Thoracic aorta (tissue), 2 donors: ENCODE measurements at regions not wholly inside any gene's neighbourhood (a gene's known extent, or its start where the extent isn't known, plus 50 kb on each side); places are given as distances from the start of the nearest gene placed in this dataset.

Source experiments
- ATAC-seq: fragments of 150-250 bp; one replicate; pipeline ENCODE4 v1.8.0; 2017; ENCODE audit warnings: low read depth; ENCODE audit not compliant: insufficient number of reproducible peaks, low FRiP score
- DNase-seq: peaks from one replicate; pipeline ENCODE4 v3.0.0-alpha.2; 2020; ENCODE audit warnings: low spot score
- H3K27ac ChIP-seq, 2 donors: fragments of 200-600 bp; sonication (generic); 1 replicate in 1 of 2; 2 replicates in 1 of 2; pipeline ENCODE4 v1.5.1; 2016; ENCODE audit warnings: mild to moderate bottlenecking in 2 of 2, moderate library complexity in 2 of 2
- H3K27me3 ChIP-seq: fragments of 200-600 bp; sonication (generic); replicated peaks from 2 replicates; pipeline ENCODE4 v1.6.0; 2016; ENCODE audit warnings: mild to moderate bottlenecking; ENCODE audit not compliant: insufficient read depth
- H3K36me3 ChIP-seq: fragments of 200-600 bp; sonication (generic); one replicate; pipeline ENCODE4 v1.5.1; 2016
- H3K4me1 ChIP-seq, 2 donors: fragments of 200-600 bp; sonication (generic); 1 replicate in 1 of 2; 2 replicates in 1 of 2; pipeline versions ENCODE4 v1.5.1 to v1.6.0; 2016; ENCODE audit warnings: low read depth in 2 of 2, mild to moderate bottlenecking in 1 of 2; ENCODE audit not compliant: control insufficient read depth in 1 of 2
- H3K4me3 ChIP-seq: fragments of 200-600 bp; sonication (generic); 2 replicates; pipeline ENCODE4 v1.5.1; 2016; ENCODE audit warnings: mild to moderate bottlenecking
- H3K9me3 ChIP-seq: fragments of 200-600 bp; sonication (generic); 2 replicates; pipeline ENCODE4 v1.5.1; 2016
- TF ChIP-seq, protein P1 (sequence below): fragments of 200-600 bp; sonication (generic); IDR thresholded peaks from one replicate; pipeline ENCODE4 v1.5.1; 2019; ENCODE audit warnings: antibody characterized with exemption

- ATAC-seq, result no peak
- no peak for DNase-seq
- Histone ChIP-seq H3K4me3 (no peak overlapping the region), H3K27me3 (no peaks in the 10 kb centered on the region), H3K4me1 (no peaks in the 10 kb centered on the region), H3K36me3 (no peaks in the 10 kb centered on the region), H3K27ac (no peak overlapping the region), H3K9me3 (no peaks in the 10 kb centered on the region)
- TF ChIP-seq, protein P1, sequence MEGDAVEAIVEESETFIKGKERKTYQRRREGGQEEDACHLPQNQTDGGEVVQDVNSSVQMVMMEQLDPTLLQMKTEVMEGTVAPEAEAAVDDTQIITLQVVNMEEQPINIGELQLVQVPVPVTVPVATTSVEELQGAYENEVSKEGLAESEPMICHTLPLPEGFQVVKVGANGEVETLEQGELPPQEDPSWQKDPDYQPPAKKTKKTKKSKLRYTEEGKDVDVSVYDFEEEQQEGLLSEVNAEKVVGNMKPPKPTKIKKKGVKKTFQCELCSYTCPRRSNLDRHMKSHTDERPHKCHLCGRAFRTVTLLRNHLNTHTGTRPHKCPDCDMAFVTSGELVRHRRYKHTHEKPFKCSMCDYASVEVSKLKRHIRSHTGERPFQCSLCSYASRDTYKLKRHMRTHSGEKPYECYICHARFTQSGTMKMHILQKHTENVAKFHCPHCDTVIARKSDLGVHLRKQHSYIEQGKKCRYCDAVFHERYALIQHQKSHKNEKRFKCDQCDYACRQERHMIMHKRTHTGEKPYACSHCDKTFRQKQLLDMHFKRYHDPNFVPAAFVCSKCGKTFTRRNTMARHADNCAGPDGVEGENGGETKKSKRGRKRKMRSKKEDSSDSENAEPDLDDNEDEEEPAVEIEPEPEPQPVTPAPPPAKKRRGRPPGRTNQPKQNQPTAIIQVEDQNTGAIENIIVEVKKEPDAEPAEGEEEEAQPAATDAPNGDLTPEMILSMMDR, result no peak
Observed at GRCh38 chr2:133862400-133862977, 294.2 kb upstream of the NCKAP5 start.

- Histone ChIP-seq H3K27me3 (no peaks in the 10 kb centered on the region), H3K36me3 (no peaks in the 10 kb centered on the region), H3K4me3 (no peak overlapping the region), H3K27ac (no peak overlapping the region), H3K9me3 (no peaks in the 10 kb centered on the region), H3K4me1 (no peaks in the 10 kb centered on the region)
- TF ChIP-seq, protein P1, result no peak
- ATAC-seq (no peak), DNase-seq (no peak)
Observed at GRCh38 chr2:133863106-133863800, 295.0 kb upstream of the NCKAP5 start.

GRCh38 chr2:133865141-133865540 lies 296.9 kb upstream of the NCKAP5 start:
- DNase-seq, result no peak
- TF ChIP-seq, protein P1, result no peak
- H3K4me1 ChIP-seq, result no peaks in the 10 kb centered on the region
- H3K27me3 ChIP-seq, result no peaks in the 10 kb centered on the region
- no peak overlapping the region for H3K27ac ChIP-seq
- no peaks in the 10 kb centered on the region for H3K36me3 ChIP-seq
- H3K4me3 ChIP-seq, result no peak overlapping the region
- no peaks in the 10 kb centered on the region for H3K9me3 ChIP-seq
- ATAC-seq, result no peak

GRCh38 chr2:133867166-133867565 lies 298.9 kb upstream of the NCKAP5 start:
- TF ChIP-seq, protein P1, result no peak
- Histone ChIP-seq H3K9me3 (no peaks in the 10 kb centered on the region), H3K27me3 (no peaks in the 10 kb centered on the region), H3K4me3 (no peak overlapping the region), H3K27ac (no peak overlapping the region), H3K36me3 (no peaks in the 10 kb centered on the region), H3K4me1 (no peaks in the 10 kb centered on the region)
- DNase-seq (no peak), ATAC-seq (no peak)

DNA sequence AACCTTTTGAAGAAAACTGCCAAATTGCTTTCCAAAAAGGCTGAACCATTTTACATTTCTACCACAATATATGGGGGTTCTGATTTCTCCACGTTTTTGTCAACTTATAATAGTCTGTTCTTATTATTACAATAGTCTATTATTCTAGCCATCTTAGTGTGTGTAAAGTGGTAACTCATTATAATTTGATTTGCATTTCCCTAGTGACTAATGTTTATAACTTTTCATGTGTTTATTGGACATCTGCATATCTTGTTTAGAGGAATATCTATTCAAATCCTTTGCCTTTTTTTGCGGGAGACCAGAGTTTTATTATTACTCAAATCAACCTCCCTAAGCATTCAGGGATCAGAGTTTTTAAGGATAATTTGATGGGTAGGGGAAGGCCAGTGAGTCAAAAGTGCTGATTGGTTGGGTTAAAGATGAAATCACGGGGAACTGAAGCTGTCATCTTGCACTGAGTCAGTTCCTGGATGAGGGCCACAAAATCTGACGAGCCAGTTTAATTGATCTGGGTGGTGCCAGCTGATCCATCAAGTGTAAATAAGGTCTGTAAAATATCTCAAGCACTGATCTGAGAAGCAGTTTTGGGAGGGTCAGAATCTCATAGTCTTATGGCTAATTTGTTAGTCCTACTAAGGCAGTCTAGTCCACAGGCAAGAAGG lies 303.4 kb upstream of the NCKAP5 start:
- no peak overlapping the region for H3K27ac ChIP-seq
- DNase-seq, result no peak
- ATAC-seq, result no peak
- no peaks in the 10 kb centered on the region for H3K9me3 ChIP-seq
- H3K27me3 ChIP-seq, result no peaks in the 10 kb centered on the region
- H3K36me3 ChIP-seq, result no peaks in the 10 kb centered on the region
- no peak overlapping the region for H3K4me3 ChIP-seq
- H3K4me1 ChIP-seq, result no peaks in the 10 kb centered on the region
- TF ChIP-seq, protein P1, result no peak
